Midbrain (tissue), 1 donor: ENCODE measurements at regions not wholly inside any gene's neighbourhood (a gene's known extent, or its start where the extent isn't known, plus 50 kb on each side); places are given as distances from the start of the nearest gene placed in this dataset.

Source experiments
- DNase-seq: peaks from one replicate; lab custom pipeline; 2025; lab: John Stamatoyannopoulos, UW

- DNase-seq: no peak
Observed at GRCh38 chr18:40058811-40059570, 1896.0 kb upstream of the PIK3C3 start.

GRCh38 chr18:40056079-40056692, 1898.8 kb upstream of the PIK3C3 start:
- no peak for DNase-seq

- DNase-seq: no peak
Observed at GRCh38 chr18:40055262-40055661, 1899.8 kb upstream of the PIK3C3 start.

GRCh38 chr18:40049716-40050115, 1905.3 kb upstream of the PIK3C3 start:
- DNase-seq: no peak

- no peak for DNase-seq
Observed at GRCh38 chr18:40048886-40049650, 1906.0 kb upstream of the PIK3C3 start.

GRCh38 chr18:40048253-40048652, 1906.8 kb upstream of the PIK3C3 start:
- DNase-seq: no peak

GRCh38 chr18:40046596-40046995, 1908.4 kb upstream of the PIK3C3 start:
- DNase-seq: no peak

GRCh38 chr18:40041951-40042350, 1913.1 kb upstream of the PIK3C3 start:
- no peak for DNase-seq

GRCh38 chr18:40040574-40040973, 1914.5 kb upstream of the PIK3C3 start:
- no peak for DNase-seq

GRCh38 chr18:40037356-40037755, 1917.7 kb upstream of the PIK3C3 start:
- no peak for DNase-seq

GRCh38 chr18:40036861-40037260, 1918.2 kb upstream of the PIK3C3 start:
- DNase-seq: no peak

GRCh38 chr18:40035966-40036365, 1919.1 kb upstream of the PIK3C3 start:
- DNase-seq: no peak

- no peak for DNase-seq
Observed at GRCh38 chr18:40032076-40032475, 1923.0 kb upstream of the PIK3C3 start.

- DNase-seq: no peak
Observed at GRCh38 chr18:40031435-40031834, 1923.6 kb upstream of the PIK3C3 start.

- peak; percentile 16 for DNase-seq
Observed at GRCh38 chr18:40019797-40020392, 1935.1 kb upstream of the PIK3C3 start.

GRCh38 chr18:40018266-40018665, 1936.8 kb upstream of the PIK3C3 start:
- no peak for DNase-seq

GRCh38 chr18:40017021-40017420, 1938.0 kb upstream of the PIK3C3 start:
- DNase-seq: no peak

GRCh38 chr18:40016405-40016804, 1938.6 kb upstream of the PIK3C3 start:
- no peak for DNase-seq

GRCh38 chr18:40013001-40013609, 1941.9 kb upstream of the PIK3C3 start:
- DNase-seq: peak; percentile 29

- DNase-seq: no peak
Observed at GRCh38 chr18:40011201-40011600, 1943.8 kb upstream of the PIK3C3 start.

GRCh38 chr18:40006634-40007033, 1948.4 kb upstream of the PIK3C3 start:
- peak; percentile 39 for DNase-seq

- DNase-seq: no peak
Observed at GRCh38 chr18:40004246-40004645, 1950.8 kb upstream of the PIK3C3 start.
